Thyroid gland (tissue), 4 donors: ENCODE measurements at regions not wholly inside any gene's neighbourhood (a gene's known extent, or its start where the extent isn't known, plus 50 kb on each side); places are given as distances from the start of the nearest gene placed in this dataset.

Experiments used
- POLR2A ChIP-seq, 2 donors: fragments of 450-650 bp; IDR thresholded peaks; one replicate each; pipeline ENCODE4 v1.6.1; 2017; ENCODE audit warnings: antibody characterized with exemption in 2 of 2, mild to moderate bottlenecking in 2 of 2, moderate library complexity in 1 of 2
- TF ChIP-seq, protein P1 (sequence below), 6 experiments: fragments of 200-600 bp in 3 of 6; fragments of 450-650 bp in 3 of 6; sonication (generic) in 3 of 6; IDR thresholded peaks; one replicate each; pipeline ENCODE4 v1.5.1; 2016 to 2019; ENCODE audit warnings: antibody characterized with exemption in 6 of 6, mild to moderate bottlenecking in 2 of 6, inconsistent platforms in 1 of 6, moderate library complexity in 1 of 6

- TF ChIP-seq, protein P1, sequence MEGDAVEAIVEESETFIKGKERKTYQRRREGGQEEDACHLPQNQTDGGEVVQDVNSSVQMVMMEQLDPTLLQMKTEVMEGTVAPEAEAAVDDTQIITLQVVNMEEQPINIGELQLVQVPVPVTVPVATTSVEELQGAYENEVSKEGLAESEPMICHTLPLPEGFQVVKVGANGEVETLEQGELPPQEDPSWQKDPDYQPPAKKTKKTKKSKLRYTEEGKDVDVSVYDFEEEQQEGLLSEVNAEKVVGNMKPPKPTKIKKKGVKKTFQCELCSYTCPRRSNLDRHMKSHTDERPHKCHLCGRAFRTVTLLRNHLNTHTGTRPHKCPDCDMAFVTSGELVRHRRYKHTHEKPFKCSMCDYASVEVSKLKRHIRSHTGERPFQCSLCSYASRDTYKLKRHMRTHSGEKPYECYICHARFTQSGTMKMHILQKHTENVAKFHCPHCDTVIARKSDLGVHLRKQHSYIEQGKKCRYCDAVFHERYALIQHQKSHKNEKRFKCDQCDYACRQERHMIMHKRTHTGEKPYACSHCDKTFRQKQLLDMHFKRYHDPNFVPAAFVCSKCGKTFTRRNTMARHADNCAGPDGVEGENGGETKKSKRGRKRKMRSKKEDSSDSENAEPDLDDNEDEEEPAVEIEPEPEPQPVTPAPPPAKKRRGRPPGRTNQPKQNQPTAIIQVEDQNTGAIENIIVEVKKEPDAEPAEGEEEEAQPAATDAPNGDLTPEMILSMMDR (IDR thresholded peaks at IDR 0.05) = no peak
- TF ChIP-seq POLR2A (IDR thresholded peaks at IDR 0.05) = no peak
Measured at GRCh38 chr2:64220894-64221617, 76.8 kb upstream of the PELI1 start.
